BJ (cell line): ENCODE measurements at regions not wholly inside any gene's neighbourhood (a gene's known extent, or its start where the extent isn't known, plus 50 kb on each side); places are given as distances from the start of the nearest gene placed in this dataset.

Experiments used
- CTCF ChIA-PET: fragments of 350-600 bp; formaldehyde crosslinking; extraction: SDS; loops from one replicate; lab custom pipeline; 2021; ENCODE audit warnings: antibody characterized with exemption, inconsistent platforms; lab: Yijun Ruan, JAX
- POLR2A ChIA-PET: fragments of 300-600 bp; sonication (Branson Sonifier 250); formaldehyde crosslinking; extraction: SDS; loops from one replicate; lab custom pipeline; 2021; ENCODE audit warnings: antibody characterized with exemption; lab: Charles Lee
- DNase-seq: peaks from one replicate; pipeline ENCODE4 v3.0.0-alpha.2; 2011; ENCODE audit warnings: low read depth
- H3K27me3 ChIP-seq: 2 replicates; pipeline ENCODE4 v1.6.0; 2011; ENCODE audit warnings: low read length; ENCODE audit not compliant: control insufficient read depth, insufficient read depth
- H3K36me3 ChIP-seq: 2 replicates; pipeline ENCODE4 v1.5.1; 2011; ENCODE audit warnings: low read length; ENCODE audit not compliant: control insufficient read depth, insufficient read depth
- H3K4me3 ChIP-seq: 2 replicates; pipeline ENCODE4 v1.5.1; 2011; ENCODE audit warnings: low read depth, mild to moderate bottlenecking, control low read depth, low read length
- TF ChIP-seq, protein P1 (sequence below): IDR thresholded peaks from 2 replicates; pipeline ENCODE4 v1.5.1; 2011; ENCODE audit warnings: low read depth, mild to moderate bottlenecking, control low read depth, inconsistent platforms, low read length, moderate library complexity; ENCODE audit not compliant: insufficient read depth

DNA sequence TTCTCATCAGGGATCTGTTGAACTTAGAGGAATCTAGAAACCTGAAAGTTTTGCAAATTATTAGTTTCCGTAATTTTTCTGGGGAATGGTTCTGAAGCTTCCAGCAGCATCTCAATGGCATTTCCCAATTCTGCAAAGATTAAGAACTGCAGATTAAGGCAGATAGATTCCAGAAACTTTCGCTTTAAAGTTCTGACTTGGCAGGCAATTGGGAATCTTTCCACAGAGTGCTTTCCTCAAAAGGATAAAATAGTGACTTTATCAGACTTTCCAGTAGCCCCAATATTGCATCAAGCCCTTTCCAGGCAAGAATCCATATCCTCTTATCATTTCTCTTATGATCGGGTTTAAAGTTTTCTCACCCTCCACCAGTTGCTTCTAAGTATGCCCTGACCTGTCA, 261.1 kb downstream of the FNDC1 start:
- H3K36me3 ChIP-seq: no peaks in the 10 kb centered on the region
- H3K4me3 ChIP-seq: no peak overlapping the region
- no peak for DNase-seq
- H3K27me3 ChIP-seq: no peaks in the 10 kb centered on the region
- CTCF ChIA-PET: no interaction called here
- TF ChIP-seq, protein P1, sequence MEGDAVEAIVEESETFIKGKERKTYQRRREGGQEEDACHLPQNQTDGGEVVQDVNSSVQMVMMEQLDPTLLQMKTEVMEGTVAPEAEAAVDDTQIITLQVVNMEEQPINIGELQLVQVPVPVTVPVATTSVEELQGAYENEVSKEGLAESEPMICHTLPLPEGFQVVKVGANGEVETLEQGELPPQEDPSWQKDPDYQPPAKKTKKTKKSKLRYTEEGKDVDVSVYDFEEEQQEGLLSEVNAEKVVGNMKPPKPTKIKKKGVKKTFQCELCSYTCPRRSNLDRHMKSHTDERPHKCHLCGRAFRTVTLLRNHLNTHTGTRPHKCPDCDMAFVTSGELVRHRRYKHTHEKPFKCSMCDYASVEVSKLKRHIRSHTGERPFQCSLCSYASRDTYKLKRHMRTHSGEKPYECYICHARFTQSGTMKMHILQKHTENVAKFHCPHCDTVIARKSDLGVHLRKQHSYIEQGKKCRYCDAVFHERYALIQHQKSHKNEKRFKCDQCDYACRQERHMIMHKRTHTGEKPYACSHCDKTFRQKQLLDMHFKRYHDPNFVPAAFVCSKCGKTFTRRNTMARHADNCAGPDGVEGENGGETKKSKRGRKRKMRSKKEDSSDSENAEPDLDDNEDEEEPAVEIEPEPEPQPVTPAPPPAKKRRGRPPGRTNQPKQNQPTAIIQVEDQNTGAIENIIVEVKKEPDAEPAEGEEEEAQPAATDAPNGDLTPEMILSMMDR: no peak
- POLR2A ChIA-PET: no interaction called here

DNA sequence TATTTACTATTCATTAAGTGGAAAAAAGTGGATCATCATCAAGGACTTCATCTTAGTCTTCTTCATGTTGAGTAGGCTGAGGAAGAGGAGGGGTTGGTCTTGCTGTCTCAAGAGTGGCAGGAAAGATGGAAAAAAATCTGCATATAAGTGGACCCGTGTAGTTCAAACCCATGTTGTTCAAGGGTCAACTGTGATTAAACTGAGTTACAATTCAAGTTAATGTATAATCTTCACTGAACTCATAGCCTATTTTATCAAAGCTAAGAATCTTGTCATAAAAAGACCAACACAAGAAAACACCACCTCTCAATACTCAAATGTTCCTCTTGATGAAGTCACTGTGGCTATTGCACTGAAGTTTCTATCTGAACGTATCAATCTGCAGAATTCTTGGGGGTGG, 260.2 kb downstream of the FNDC1 start:
- no peak for DNase-seq
- POLR2A ChIA-PET: no interaction called here
- Histone ChIP-seq H3K27me3 (no peaks in the 10 kb centered on the region), H3K4me3 (no peak overlapping the region), H3K36me3 (no peaks in the 10 kb centered on the region)
- TF ChIP-seq, protein P1: no peak
- CTCF ChIA-PET: interaction anchor here (0.6 kb wide), 1 partner anchor 14 kb away, joined by 3 read pairs; no protein-coding TSS in a partner anchor

DNA sequence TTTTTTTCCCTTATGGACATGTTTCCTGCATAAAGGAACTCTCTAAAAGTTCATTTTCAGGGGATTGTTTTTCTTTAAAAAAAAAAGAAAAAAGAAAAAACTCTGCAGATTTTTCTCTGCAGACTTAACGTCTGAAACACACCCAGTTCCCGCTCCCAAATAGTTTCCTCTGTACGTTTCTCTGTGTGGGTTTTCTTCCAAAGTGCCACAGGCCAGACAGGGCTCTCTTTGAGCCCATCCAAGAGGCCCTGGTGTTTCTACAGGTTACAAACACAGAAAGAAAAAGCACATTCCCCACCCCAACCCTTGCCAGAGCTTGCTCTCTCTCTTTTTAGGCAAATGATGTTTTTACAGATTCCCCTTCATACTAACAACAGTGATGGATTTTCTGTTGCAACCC, 258.6 kb downstream of the FNDC1 start:
- H3K27me3 ChIP-seq: no peaks in the 10 kb centered on the region
- ChIA-PET CTCF (no interaction called here), POLR2A (no interaction called here)
- TF ChIP-seq, protein P1: no peak
- H3K4me3 ChIP-seq: no peak overlapping the region
- no peak for DNase-seq
- no peaks in the 10 kb centered on the region for H3K36me3 ChIP-seq

GRCh38 chr6:159427335-159427734, 258.1 kb downstream of the FNDC1 start:
- Histone ChIP-seq H3K36me3 (no peaks in the 10 kb centered on the region), H3K4me3 (no peak overlapping the region), H3K27me3 (no peaks in the 10 kb centered on the region)
- ChIA-PET POLR2A (no interaction called here), CTCF (no interaction called here)
- TF ChIP-seq, protein P1: no peak
- DNase-seq: no peak

DNA sequence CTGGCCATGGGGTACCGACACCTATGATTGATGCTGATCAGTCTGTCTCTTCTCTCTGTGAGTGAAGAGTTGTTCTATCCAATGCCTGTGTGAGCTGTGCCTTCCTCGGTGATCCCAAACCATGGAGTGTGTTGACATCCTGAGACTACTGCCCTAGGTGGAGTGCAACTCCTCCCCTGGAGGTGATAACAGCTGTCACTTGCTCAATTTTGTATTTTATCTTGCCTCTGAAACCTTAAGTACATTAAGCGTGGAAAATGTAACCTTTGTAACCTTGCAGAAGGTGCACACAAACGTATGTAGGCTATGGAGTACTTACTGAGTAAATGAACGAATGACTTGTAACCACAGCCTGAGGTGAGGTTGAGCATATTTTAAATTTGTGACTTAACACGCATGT, 256.2 kb downstream of the FNDC1 start:
- ChIA-PET POLR2A (no interaction called here), CTCF (no interaction called here)
- DNase-seq: no peak
- H3K4me3 ChIP-seq: no peak overlapping the region
- H3K36me3 ChIP-seq: no peaks in the 10 kb centered on the region
- H3K27me3 ChIP-seq: no peaks in the 10 kb centered on the region
- TF ChIP-seq, protein P1: no peak
